ENCODE measurements at regions not wholly inside any gene's neighbourhood (a gene's known extent, or its start where the extent isn't known, plus 50 kb on each side); places are given as distances from the start of the nearest gene placed in this dataset.

DNA sequence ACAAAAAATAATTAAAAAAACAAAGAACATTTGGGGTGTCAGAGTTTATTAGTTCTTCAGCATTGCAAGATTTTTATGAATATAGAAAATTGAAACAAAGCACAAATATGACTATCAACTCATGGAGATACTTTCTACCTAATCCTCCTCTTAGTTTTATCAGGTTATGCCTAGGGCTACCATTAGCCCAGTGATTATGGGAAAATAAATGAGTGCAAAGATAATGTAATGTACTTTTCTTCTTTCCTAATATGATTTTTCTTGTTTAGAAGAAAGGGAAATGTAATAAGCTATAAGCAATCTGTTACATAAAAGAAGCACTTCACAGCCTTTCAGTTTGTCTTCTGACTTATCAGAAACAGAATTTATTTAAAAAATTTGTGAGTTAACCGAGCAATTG is 676.8 kb downstream of the SORCS1 start:
- Histone ChIP-seq H3K27me3 (ENCODE audit: control insufficient read depth, extremely low read depth, insufficient read depth, low read length) (no peaks in the 10 kb centered on the region), H3K9me1 (ENCODE audit: control insufficient read depth, extremely low read depth, insufficient read depth, low read length) (no peaks in the 10 kb centered on the region), H3K4me1 (ENCODE audit: control insufficient read depth, extremely low read depth, insufficient read depth, low read length) (no peaks in the 10 kb centered on the region), H3K9ac (ENCODE audit: control insufficient read depth, extremely low read depth, insufficient read depth, low read length) (no peak overlapping the region), H3K9me3 (ENCODE audit: control insufficient read depth, low read depth, low read length) (peaks cover 2% of the 10 kb centered on the region), H3K4me3 (ENCODE audit: control insufficient read depth in 2 of 3, extremely low read depth in 1 of 3, insufficient read depth in 2 of 3, low read depth in 1 of 3, low read length in 3 of 3) (no peak overlapping the region), H3K4me2 (ENCODE audit: control insufficient read depth, extremely low read depth, insufficient read depth, low read depth, low read length) (no peak overlapping the region), H3K36me3 (ENCODE audit: control insufficient read depth in 2 of 2, extremely low read depth in 1 of 2, insufficient read depth in 2 of 2, low read length in 2 of 2) (no peaks in the 10 kb centered on the region), H4K20me1 (ENCODE audit: control insufficient read depth, extremely low read depth, insufficient read depth, low read length) (no peaks in the 10 kb centered on the region), H2AFZ (ENCODE audit: control insufficient read depth, low read length) (no peak overlapping the region), H3K79me2 (ENCODE audit: control insufficient read depth, insufficient read depth, low read length) (no peaks in the 10 kb centered on the region), H3K27ac (ENCODE audit: control insufficient read depth, insufficient read depth, low read length) (no peak overlapping the region)
- dilution Hi-C loops (cut with MboI; ENCODE audit: extremely low pct_ligation_motif_present, low sequenced_read_pairs), result no loop called here
- no peak for TF ChIP-seq EZH2 (IDR thresholded peaks at IDR 0.05; ENCODE audit: low read length)
- TF ChIP-seq, protein P1, sequence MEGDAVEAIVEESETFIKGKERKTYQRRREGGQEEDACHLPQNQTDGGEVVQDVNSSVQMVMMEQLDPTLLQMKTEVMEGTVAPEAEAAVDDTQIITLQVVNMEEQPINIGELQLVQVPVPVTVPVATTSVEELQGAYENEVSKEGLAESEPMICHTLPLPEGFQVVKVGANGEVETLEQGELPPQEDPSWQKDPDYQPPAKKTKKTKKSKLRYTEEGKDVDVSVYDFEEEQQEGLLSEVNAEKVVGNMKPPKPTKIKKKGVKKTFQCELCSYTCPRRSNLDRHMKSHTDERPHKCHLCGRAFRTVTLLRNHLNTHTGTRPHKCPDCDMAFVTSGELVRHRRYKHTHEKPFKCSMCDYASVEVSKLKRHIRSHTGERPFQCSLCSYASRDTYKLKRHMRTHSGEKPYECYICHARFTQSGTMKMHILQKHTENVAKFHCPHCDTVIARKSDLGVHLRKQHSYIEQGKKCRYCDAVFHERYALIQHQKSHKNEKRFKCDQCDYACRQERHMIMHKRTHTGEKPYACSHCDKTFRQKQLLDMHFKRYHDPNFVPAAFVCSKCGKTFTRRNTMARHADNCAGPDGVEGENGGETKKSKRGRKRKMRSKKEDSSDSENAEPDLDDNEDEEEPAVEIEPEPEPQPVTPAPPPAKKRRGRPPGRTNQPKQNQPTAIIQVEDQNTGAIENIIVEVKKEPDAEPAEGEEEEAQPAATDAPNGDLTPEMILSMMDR (optimal IDR thresholded peaks at IDR 0.05 in 1 of 3, IDR thresholded peaks at IDR 0.05 in 1 of 3, conservative IDR thresholded peaks at IDR 0.05 in 1 of 3; ENCODE audit: extremely low read depth in 1 of 3, insufficient read depth in 2 of 3, low read length in 3 of 3), result no peak
- FAIRE-seq (no peak), DNase-seq (ENCODE audit: low read depth, low spot score) (no peak)

DNA sequence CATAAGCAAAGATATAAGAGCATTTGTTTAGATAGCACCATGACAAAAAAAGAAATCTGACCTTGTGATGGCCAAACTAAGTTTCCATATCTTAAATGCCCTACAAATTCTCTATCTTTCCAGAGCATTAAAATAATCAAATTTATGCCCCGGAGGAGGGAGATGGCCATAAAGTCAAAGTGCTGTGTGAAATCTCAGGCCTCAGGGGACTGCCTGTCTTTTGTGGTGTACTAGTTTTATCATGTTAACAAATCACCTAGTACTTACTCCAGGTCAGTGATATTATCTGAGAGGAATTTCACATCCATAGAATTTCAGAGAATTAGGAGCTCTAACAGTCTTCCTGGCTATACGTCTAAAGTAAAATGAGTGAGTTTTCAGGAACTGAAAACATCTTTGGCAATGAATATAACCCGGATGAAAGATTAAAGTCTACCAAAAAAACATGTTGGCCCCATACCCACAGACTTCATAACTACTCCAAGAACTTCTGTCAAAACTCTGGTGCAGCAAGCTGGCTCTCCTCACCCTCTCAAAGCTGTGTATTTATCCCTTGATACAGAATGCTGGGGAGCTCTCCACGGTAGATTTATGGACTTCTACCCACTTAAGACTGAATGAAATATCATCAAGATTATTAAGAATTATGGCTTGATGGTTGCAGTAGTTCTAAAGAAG is 682.8 kb downstream of the SORCS1 start:
- H3K4me3 ChIP-seq (ENCODE audit: control insufficient read depth in 2 of 3, extremely low read depth in 1 of 3, insufficient read depth in 2 of 3, low read depth in 1 of 3, low read length in 3 of 3), result no peak overlapping the region
- H4K20me1 ChIP-seq (ENCODE audit: control insufficient read depth, extremely low read depth, insufficient read depth, low read length), result no peaks in the 10 kb centered on the region
- H3K27me3 ChIP-seq (ENCODE audit: control insufficient read depth, extremely low read depth, insufficient read depth, low read length), result no peaks in the 10 kb centered on the region
- no peak overlapping the region for H3K4me2 ChIP-seq (ENCODE audit: control insufficient read depth, extremely low read depth, insufficient read depth, low read depth, low read length)
- H3K4me1 ChIP-seq (ENCODE audit: control insufficient read depth, extremely low read depth, insufficient read depth, low read length), result no peaks in the 10 kb centered on the region
- TF ChIP-seq EZH2 (IDR thresholded peaks at IDR 0.05; ENCODE audit: low read length), result no peak
- TF ChIP-seq, protein P1 (optimal IDR thresholded peaks at IDR 0.05 in 1 of 3, IDR thresholded peaks at IDR 0.05 in 1 of 3, conservative IDR thresholded peaks at IDR 0.05 in 1 of 3; ENCODE audit: extremely low read depth in 1 of 3, insufficient read depth in 2 of 3, low read length in 3 of 3), result no peak
- no peaks in the 10 kb centered on the region for H3K79me2 ChIP-seq (ENCODE audit: control insufficient read depth, insufficient read depth, low read length)
- no peaks in the 10 kb centered on the region for H3K36me3 ChIP-seq (ENCODE audit: control insufficient read depth in 2 of 2, extremely low read depth in 1 of 2, insufficient read depth in 2 of 2, low read length in 2 of 2)
- H3K9me1 ChIP-seq (ENCODE audit: control insufficient read depth, extremely low read depth, insufficient read depth, low read length), result no peaks in the 10 kb centered on the region
- no peaks in the 10 kb centered on the region for H3K9me3 ChIP-seq (ENCODE audit: control insufficient read depth, low read depth, low read length)
- DNase-seq (ENCODE audit: low read depth, low spot score), result no peak
- H3K27ac ChIP-seq (ENCODE audit: control insufficient read depth, insufficient read depth, low read length), result no peak overlapping the region
- no peak overlapping the region for H2AFZ ChIP-seq (ENCODE audit: control insufficient read depth, low read length)
- dilution Hi-C loops (cut with MboI; ENCODE audit: extremely low pct_ligation_motif_present, low sequenced_read_pairs), result no loop called here
- no peak for FAIRE-seq
- H3K9ac ChIP-seq (ENCODE audit: control insufficient read depth, extremely low read depth, insufficient read depth, low read length), result no peak overlapping the region

Measured in keratinocyte (primary cell).